ENCODE measurements at regions not wholly inside any gene's neighbourhood (a gene's known extent, or its start where the extent isn't known, plus 50 kb on each side); places are given as distances from the start of the nearest gene placed in this dataset.

DNA sequence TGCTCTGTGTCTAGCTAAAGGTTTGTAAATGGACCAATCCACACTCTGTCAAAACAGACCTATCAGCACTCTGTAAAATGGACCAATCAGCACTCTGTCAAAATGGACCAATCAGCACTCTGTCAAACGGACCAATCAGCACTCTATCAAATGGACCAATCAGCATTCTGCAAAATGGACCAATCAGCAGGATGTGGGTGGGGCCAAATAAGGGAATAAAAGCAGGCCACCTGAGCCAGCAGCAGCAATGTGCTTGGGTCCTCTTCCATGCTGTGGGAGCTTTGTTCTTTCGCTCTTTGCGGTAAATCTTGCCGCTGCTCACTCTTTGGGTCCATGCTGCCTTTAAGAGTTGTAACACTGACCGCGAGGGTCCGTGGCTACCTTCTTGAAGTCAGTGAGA, 740.5 kb upstream of the POM121L12 start:
- Histone ChIP-seq H3K27ac (ENCODE audit: low read depth, low read length) (no peak overlapping the region), H3K9me3 (ENCODE audit: low read length) (no peaks in the 10 kb centered on the region), H3K4me3 (ENCODE audit: low read length) (no peak overlapping the region), H3K27me3 (ENCODE audit: insufficient read depth, low read length, poor library complexity, severe bottlenecking) (no peaks in the 10 kb centered on the region), H3K4me1 (ENCODE audit: insufficient read depth, low read length) (no peaks in the 10 kb centered on the region), H3K36me3 (ENCODE audit: insufficient read depth, low read length) (no peaks in the 10 kb centered on the region)
- ChIA-PET CTCF (no interaction called here), POLR2A (no interaction called here)
- H3K9me3 Mint-ChIP-seq, result peaks cover 2 to 19% (median 9%) of the 10 kb centered on the region in 5 donors
- H3K36me3 Mint-ChIP-seq, result no peaks in the 10 kb centered on the region
- H3K4me3 Mint-ChIP-seq, result no peak overlapping the region
- no peak overlapping the region for H3K27ac Mint-ChIP-seq
- no peaks in the 10 kb centered on the region for H3K4me1 Mint-ChIP-seq
- no peaks in the 10 kb centered on the region for H3K27me3 Mint-ChIP-seq
- DNase-seq, result no peak

DNA sequence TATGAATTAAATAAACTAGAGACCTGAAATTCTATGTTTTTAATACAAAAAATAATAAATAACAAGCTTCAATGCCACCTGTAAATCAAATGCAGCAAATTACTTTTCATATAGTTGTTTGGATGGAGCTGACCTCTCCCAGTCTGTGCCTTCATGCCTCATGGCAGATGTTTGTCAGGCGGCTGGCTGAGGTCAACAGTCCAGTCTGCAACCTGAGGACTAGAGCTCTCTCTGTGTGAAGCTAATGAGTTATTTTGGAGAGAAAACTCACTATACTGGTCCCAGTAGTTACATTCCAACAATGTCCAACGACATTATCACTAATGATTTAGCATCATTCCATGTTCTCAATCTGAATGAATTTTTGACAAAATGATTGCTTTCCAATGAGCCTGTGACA, 746.2 kb upstream of the POM121L12 start:
- peaks cover 0 to 21% (median 3%) of the 10 kb centered on the region in 5 donors for H3K9me3 Mint-ChIP-seq
- H3K36me3 ChIP-seq (ENCODE audit: insufficient read depth, low read length), result no peaks in the 10 kb centered on the region
- H3K27me3 Mint-ChIP-seq, result no peaks in the 10 kb centered on the region
- H3K9me3 ChIP-seq (ENCODE audit: low read length), result no peaks in the 10 kb centered on the region
- H3K4me1 Mint-ChIP-seq, result no peaks in the 10 kb centered on the region
- no peak overlapping the region for H3K4me3 Mint-ChIP-seq
- no peaks in the 10 kb centered on the region for H3K27me3 ChIP-seq (ENCODE audit: insufficient read depth, low read length, poor library complexity, severe bottlenecking)
- H3K4me3 ChIP-seq (ENCODE audit: low read length), result no peak overlapping the region
- CTCF ChIA-PET, result no interaction called here
- POLR2A ChIA-PET, result no interaction called here
- no peak for DNase-seq
- no peak overlapping the region for H3K27ac Mint-ChIP-seq
- no peak overlapping the region for H3K27ac ChIP-seq (ENCODE audit: low read depth, low read length)
- no peaks in the 10 kb centered on the region for H3K36me3 Mint-ChIP-seq
- H3K4me1 ChIP-seq (ENCODE audit: insufficient read depth, low read length), result no peaks in the 10 kb centered on the region

DNA sequence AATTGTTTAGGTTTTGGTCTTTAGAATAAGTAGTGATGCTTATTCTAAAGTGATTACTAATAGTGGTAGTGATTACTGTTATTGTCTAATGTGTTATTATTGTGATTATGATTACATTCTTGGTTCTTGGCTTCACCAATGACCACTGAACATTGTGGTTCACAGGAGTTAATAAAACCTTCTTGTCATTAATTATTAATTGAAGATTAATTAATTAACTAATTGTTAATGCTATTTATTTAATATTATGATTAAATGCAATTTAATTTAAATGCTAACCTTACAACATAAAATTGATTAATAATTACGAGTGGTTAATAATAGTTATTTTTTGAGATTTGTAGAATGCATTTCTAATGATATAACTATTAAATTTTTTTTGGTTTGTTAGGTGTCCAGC, 747.7 kb upstream of the POM121L12 start:
- Histone ChIP-seq H3K36me3 (ENCODE audit: insufficient read depth, low read length) (no peaks in the 10 kb centered on the region), H3K4me3 (ENCODE audit: low read length) (no peak overlapping the region), H3K27me3 (ENCODE audit: insufficient read depth, low read length, poor library complexity, severe bottlenecking) (no peaks in the 10 kb centered on the region), H3K27ac (ENCODE audit: low read depth, low read length) (no peak overlapping the region), H3K9me3 (ENCODE audit: low read length) (no peaks in the 10 kb centered on the region), H3K4me1 (ENCODE audit: insufficient read depth, low read length) (no peaks in the 10 kb centered on the region)
- Mint-ChIP-seq H3K27me3 (no peaks in the 10 kb centered on the region), H3K9me3 (peaks cover 2 to 23% (median 2%) of the 10 kb centered on the region in 5 donors), H3K4me1 (no peaks in the 10 kb centered on the region), H3K36me3 (peaks cover 0 to 1% (median 0%) of the 10 kb centered on the region in 3 donors), H3K4me3 (no peak overlapping the region), H3K27ac (no peak overlapping the region)
- POLR2A ChIA-PET, result no interaction called here
- CTCF ChIA-PET, result no interaction called here
- DNase-seq, result no peak

DNA sequence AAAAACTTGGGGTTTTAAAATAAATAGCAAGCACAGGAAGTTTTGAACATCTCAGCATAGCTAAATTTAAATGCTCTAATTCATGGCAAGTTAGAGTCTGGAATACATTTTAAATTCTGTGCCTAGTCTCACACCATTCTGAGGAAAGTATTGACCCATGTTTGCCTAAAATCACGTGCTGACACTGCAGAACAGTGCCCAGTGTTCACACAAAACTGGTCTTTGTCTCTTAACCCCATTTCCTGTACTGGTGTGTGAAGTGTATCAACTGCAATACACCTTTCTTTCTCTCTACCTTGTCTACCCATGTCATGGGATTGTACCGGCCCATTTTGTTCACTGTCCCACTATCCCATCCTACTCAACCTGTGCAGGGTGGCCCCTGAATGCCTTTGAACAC, 749.7 kb upstream of the POM121L12 start:
- H3K27ac Mint-ChIP-seq, result no peak overlapping the region
- CTCF ChIA-PET, result no interaction called here
- H3K36me3 Mint-ChIP-seq, result peaks cover 0 to 1% (median 0%) of the 10 kb centered on the region in 3 donors

DNA sequence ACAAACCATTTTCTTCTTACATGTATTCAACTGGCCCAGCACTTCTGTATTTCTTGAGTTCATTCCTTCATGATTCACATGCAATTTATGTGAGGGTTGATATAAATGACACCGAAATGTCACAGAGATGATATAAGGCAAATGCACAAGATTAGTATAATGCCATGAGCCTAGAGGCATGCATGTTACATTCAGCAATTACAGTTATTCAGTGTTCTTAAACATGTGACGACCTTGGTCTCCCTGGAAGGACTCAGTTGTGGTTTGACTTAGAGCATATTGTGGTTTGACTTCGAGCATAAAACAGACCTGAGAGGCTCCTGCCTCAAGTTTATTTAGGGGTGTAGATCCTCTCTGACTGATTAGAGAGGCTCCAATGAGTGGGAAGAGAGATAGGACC, 752.1 kb upstream of the POM121L12 start:
- Mint-ChIP-seq H3K4me1 (no peaks in the 10 kb centered on the region), H3K36me3 (peaks cover 0 to 1% (median 0%) of the 10 kb centered on the region in 3 donors), H3K4me3 (no peak overlapping the region), H3K27ac (no peak overlapping the region), H3K9me3 (peaks cover 4 to 28% (median 18%) of the 10 kb centered on the region in 5 donors), H3K27me3 (no peaks in the 10 kb centered on the region)
- Histone ChIP-seq H3K4me1 (ENCODE audit: insufficient read depth, low read length) (no peaks in the 10 kb centered on the region), H3K36me3 (ENCODE audit: insufficient read depth, low read length) (no peaks in the 10 kb centered on the region), H3K27me3 (ENCODE audit: insufficient read depth, low read length, poor library complexity, severe bottlenecking) (no peaks in the 10 kb centered on the region), H3K9me3 (ENCODE audit: low read length) (no peaks in the 10 kb centered on the region), H3K27ac (ENCODE audit: low read depth, low read length) (no peak overlapping the region), H3K4me3 (ENCODE audit: low read length) (no peak overlapping the region)
- no peak for DNase-seq
- ChIA-PET POLR2A (no interaction called here), CTCF (no interaction called here)

More for the DNA sequence above, 749.7 kb upstream of the POM121L12 start:
- Mint-ChIP-seq H3K9me3 (peaks cover 1 to 24% (median 10%) of the 10 kb centered on the region in 5 donors), H3K4me1 (no peaks in the 10 kb centered on the region), H3K27me3 (no peaks in the 10 kb centered on the region), H3K4me3 (no peak overlapping the region)
- Histone ChIP-seq H3K36me3 (ENCODE audit: insufficient read depth, low read length) (no peaks in the 10 kb centered on the region), H3K4me3 (ENCODE audit: low read length) (no peak overlapping the region), H3K27me3 (ENCODE audit: insufficient read depth, low read length, poor library complexity, severe bottlenecking) (no peaks in the 10 kb centered on the region), H3K9me3 (ENCODE audit: low read length) (no peaks in the 10 kb centered on the region), H3K4me1 (ENCODE audit: insufficient read depth, low read length) (no peaks in the 10 kb centered on the region), H3K27ac (ENCODE audit: low read depth, low read length) (no peak overlapping the region)
- no peak for DNase-seq
- POLR2A ChIA-PET, result no interaction called here

DNA sequence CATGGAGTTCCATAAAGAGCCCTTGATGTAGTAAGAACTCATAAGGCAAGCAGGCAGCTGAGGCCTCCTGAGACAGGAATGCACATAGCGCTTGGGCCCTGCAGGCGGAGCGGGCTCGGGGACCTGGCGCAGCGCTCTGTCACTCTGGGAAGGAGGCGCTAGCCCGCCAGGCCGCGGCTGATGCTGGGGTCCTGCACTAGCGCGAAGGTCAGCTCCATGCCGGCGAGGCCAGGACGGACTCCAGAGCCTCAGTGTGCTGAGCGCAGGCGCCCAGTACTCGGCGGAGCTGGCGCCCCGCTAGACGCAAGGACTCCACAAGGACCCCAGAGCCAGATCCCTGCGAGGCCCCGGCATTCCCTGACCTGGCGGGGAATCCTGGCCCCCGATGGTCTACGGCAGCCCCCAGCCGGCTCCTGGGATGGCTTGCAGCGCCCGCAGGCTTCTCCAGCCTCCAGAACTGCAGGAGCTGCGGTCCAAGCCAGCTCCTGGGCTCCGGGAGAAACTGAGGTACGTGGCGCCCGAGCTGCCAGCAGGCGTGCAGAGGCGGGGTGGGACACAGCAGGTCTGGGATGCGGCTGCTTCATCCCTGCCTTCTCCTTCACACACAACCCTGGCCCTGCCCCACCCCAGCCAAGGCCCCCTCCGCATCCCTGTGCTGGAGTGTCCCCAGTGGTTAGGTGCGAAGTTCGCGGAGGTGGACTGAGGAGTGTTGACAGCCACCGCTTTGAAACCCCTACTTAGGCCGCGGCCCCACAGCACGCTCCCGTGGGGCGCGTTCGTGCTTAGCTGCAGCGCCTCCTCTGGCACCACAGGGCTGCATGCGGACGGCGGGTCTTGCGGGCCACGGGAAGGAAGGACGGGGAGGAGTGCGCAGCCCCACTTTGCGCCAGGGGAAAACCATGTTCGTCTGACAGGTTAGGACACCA, 761.5 kb upstream of the POM121L12 start:
- Histone ChIP-seq H3K4me1 (ENCODE audit: insufficient read depth, low read length) (no peaks in the 10 kb centered on the region), H3K4me3 (ENCODE audit: low read length) (no peak overlapping the region), H3K27me3 (ENCODE audit: insufficient read depth, low read length, poor library complexity, severe bottlenecking) (no peaks in the 10 kb centered on the region), H3K9me3 (ENCODE audit: low read length) (no peaks in the 10 kb centered on the region), H3K36me3 (ENCODE audit: insufficient read depth, low read length) (no peaks in the 10 kb centered on the region), H3K27ac (ENCODE audit: low read depth, low read length) (no peak overlapping the region)
- H3K4me1 Mint-ChIP-seq, result no peaks in the 10 kb centered on the region
- ChIA-PET POLR2A (no interaction called here), CTCF (no interaction called here)
- peaks cover 0 to 3% (median 0%) of the 10 kb centered on the region in 3 donors for H3K36me3 Mint-ChIP-seq
- no peak overlapping the region for H3K4me3 Mint-ChIP-seq
- no peaks in the 10 kb centered on the region for H3K27me3 Mint-ChIP-seq
- no peak overlapping the region for H3K27ac Mint-ChIP-seq
- H3K9me3 Mint-ChIP-seq, result peaks cover 8 to 17% (median 13%) of the 10 kb centered on the region in 5 donors
- no peak for DNase-seq

DNA sequence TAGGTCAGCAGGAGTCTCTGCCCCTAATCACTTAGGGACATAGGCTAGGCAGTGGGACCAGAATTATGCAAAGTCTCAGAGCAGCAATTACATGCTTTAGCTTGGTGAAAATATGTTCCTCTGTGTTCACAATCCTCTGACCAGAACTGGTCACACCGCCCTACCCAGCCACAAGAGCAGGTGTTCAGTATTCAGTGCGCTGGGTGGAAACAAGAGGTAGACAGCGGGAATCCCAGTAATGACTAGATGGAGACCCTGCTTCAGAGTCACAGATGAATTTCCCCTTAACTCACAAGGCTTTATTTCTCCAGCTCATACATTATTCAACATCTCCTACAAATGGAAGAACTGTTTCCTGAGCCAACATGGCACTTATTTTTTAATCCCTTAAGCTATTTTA, 763.7 kb upstream of the POM121L12 start:
- no peaks in the 10 kb centered on the region for H3K36me3 Mint-ChIP-seq
- CTCF ChIA-PET, result no interaction called here
- no peak for DNase-seq
- no peak overlapping the region for H3K4me3 Mint-ChIP-seq
- no peaks in the 10 kb centered on the region for H3K4me1 Mint-ChIP-seq
- Histone ChIP-seq H3K9me3 (ENCODE audit: low read length) (no peaks in the 10 kb centered on the region), H3K4me1 (ENCODE audit: insufficient read depth, low read length) (no peaks in the 10 kb centered on the region), H3K27me3 (ENCODE audit: insufficient read depth, low read length, poor library complexity, severe bottlenecking) (no peaks in the 10 kb centered on the region), H3K4me3 (ENCODE audit: low read length) (no peak overlapping the region), H3K27ac (ENCODE audit: low read depth, low read length) (no peak overlapping the region), H3K36me3 (ENCODE audit: insufficient read depth, low read length) (no peaks in the 10 kb centered on the region)
- POLR2A ChIA-PET, result no interaction called here
- H3K27me3 Mint-ChIP-seq, result no peaks in the 10 kb centered on the region
- peaks cover 9 to 15% (median 13%) of the 10 kb centered on the region in 5 donors for H3K9me3 Mint-ChIP-seq
- H3K27ac Mint-ChIP-seq, result no peak overlapping the region

DNA sequence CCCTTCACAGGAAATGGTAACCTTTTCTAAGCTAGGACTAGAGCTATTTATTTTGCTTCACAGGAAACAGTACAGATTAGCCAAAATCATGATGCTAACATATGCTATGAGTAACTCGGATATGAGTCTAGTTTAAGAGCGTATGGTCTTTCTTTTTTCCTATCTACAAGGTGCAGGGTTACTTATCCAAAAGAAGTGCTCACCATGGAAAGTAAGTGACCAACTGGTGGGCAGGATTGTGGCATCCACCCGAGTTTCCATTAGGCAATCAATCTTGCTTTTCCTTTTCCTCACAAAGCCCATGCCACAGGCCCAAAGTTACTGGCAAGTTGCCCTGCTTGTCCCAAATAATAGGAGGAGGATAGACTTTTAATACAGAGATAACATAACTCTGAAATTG, 765.1 kb upstream of the POM121L12 start:
- Mint-ChIP-seq H3K27ac (no peak overlapping the region), H3K4me3 (no peak overlapping the region), H3K9me3 (peaks cover 4 to 11% (median 10%) of the 10 kb centered on the region in 5 donors), H3K36me3 (no peaks in the 10 kb centered on the region), H3K4me1 (no peaks in the 10 kb centered on the region), H3K27me3 (no peaks in the 10 kb centered on the region)
- Histone ChIP-seq H3K9me3 (ENCODE audit: low read length) (no peaks in the 10 kb centered on the region), H3K27ac (ENCODE audit: low read depth, low read length) (no peak overlapping the region), H3K4me3 (ENCODE audit: low read length) (no peak overlapping the region), H3K4me1 (ENCODE audit: insufficient read depth, low read length) (no peaks in the 10 kb centered on the region), H3K36me3 (ENCODE audit: insufficient read depth, low read length) (no peaks in the 10 kb centered on the region), H3K27me3 (ENCODE audit: insufficient read depth, low read length, poor library complexity, severe bottlenecking) (no peaks in the 10 kb centered on the region)
- ChIA-PET POLR2A (no interaction called here), CTCF (no interaction called here)
- DNase-seq, result no peak

All from CD8-positive, alpha-beta memory T cell (primary cell).